Loucy (cell line): ENCODE measurements at regions not wholly inside any gene's neighbourhood (a gene's known extent, or its start where the extent isn't known, plus 50 kb on each side); places are given as distances from the start of the nearest gene placed in this dataset.

Experiments used
- CTCF ChIP-seq: fragments of 200-600 bp; sonication (generic); conservative IDR thresholded peaks from 2 replicates; pipeline ENCODE4 v1.5.1; 2014; ENCODE audit warnings: mild to moderate bottlenecking, antibody characterized with exemption, low read length
- EZH2phosphoT487 ChIP-seq: fragments of 200-600 bp; IDR thresholded peaks from 2 replicates; pipeline ENCODE4 v1.6.1; 2018; ENCODE audit warnings: antibody characterized with exemption, mild to moderate bottlenecking, moderate library complexity, borderline replicate concordance

GRCh38 chr6:6417475-6417874, 97.0 kb upstream of the F13A1 start:
- TF ChIP-seq CTCF (no peak), EZH2phosphoT487 (no peak)
